ENCODE measurements at regions not wholly inside any gene's neighbourhood (a gene's known extent, or its start where the extent isn't known, plus 50 kb on each side); places are given as distances from the start of the nearest gene placed in this dataset.

- DNase-seq, result no peak
- TF ChIP-seq, protein P1, sequence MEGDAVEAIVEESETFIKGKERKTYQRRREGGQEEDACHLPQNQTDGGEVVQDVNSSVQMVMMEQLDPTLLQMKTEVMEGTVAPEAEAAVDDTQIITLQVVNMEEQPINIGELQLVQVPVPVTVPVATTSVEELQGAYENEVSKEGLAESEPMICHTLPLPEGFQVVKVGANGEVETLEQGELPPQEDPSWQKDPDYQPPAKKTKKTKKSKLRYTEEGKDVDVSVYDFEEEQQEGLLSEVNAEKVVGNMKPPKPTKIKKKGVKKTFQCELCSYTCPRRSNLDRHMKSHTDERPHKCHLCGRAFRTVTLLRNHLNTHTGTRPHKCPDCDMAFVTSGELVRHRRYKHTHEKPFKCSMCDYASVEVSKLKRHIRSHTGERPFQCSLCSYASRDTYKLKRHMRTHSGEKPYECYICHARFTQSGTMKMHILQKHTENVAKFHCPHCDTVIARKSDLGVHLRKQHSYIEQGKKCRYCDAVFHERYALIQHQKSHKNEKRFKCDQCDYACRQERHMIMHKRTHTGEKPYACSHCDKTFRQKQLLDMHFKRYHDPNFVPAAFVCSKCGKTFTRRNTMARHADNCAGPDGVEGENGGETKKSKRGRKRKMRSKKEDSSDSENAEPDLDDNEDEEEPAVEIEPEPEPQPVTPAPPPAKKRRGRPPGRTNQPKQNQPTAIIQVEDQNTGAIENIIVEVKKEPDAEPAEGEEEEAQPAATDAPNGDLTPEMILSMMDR (IDR thresholded peaks at IDR 0.05), result no peak
- Mint-ChIP-seq H3K4me1 (no peaks in the 10 kb centered on the region), H3K4me3 (no peak overlapping the region), H3K9me3 (peaks cover 60% of the 10 kb centered on the region), H3K27ac (no peak overlapping the region), H3K27me3 (ENCODE audit: low read depth, poor library complexity) (peaks cover 13% of the 10 kb centered on the region), H3K36me3 (ENCODE audit: low read depth) (peaks cover 12% of the 10 kb centered on the region)
Measured at GRCh38 chr10:75314570-75314969, 78.8 kb upstream of the COMTD1 start.

- Mint-ChIP-seq H3K27me3 (ENCODE audit: low read depth, poor library complexity) (peaks cover 8% of the 10 kb centered on the region), H3K4me1 (no peaks in the 10 kb centered on the region), H3K4me3 (no peak overlapping the region), H3K36me3 (ENCODE audit: low read depth) (peaks cover 21% of the 10 kb centered on the region), H3K27ac (no peak overlapping the region), H3K9me3 (peaks cover 69% of the 10 kb centered on the region)
- TF ChIP-seq, protein P1 (IDR thresholded peaks at IDR 0.05), result no peak
- DNase-seq, result no peak
Measured at GRCh38 chr10:75312440-75312839, 76.7 kb upstream of the COMTD1 start.

- H3K4me1 Mint-ChIP-seq, result no peaks in the 10 kb centered on the region
- no peak for DNase-seq
- peaks cover 54% of the 10 kb centered on the region for H3K36me3 Mint-ChIP-seq (ENCODE audit: low read depth)
- H3K9me3 Mint-ChIP-seq, result peaks cover 88% of the 10 kb centered on the region
- TF ChIP-seq, protein P1 (IDR thresholded peaks at IDR 0.05), result no peak
- no peak overlapping the region for H3K27ac Mint-ChIP-seq
- H3K27me3 Mint-ChIP-seq (ENCODE audit: low read depth, poor library complexity), result no peaks in the 10 kb centered on the region
- no peak overlapping the region for H3K4me3 Mint-ChIP-seq
Measured at GRCh38 chr10:75305675-75306074, 69.9 kb upstream of the COMTD1 start.

GRCh38 chr10:75304741-75305390, 69.1 kb upstream of the COMTD1 start:
- peaks cover 54% of the 10 kb centered on the region for H3K36me3 Mint-ChIP-seq (ENCODE audit: low read depth)
- DNase-seq, result no peak
- no peaks in the 10 kb centered on the region for H3K4me1 Mint-ChIP-seq
- H3K4me3 Mint-ChIP-seq, result no peak overlapping the region
- no peak overlapping the region for H3K27ac Mint-ChIP-seq
- H3K9me3 Mint-ChIP-seq, result peaks cover 90% of the 10 kb centered on the region
- TF ChIP-seq, protein P1 (IDR thresholded peaks at IDR 0.05), result no peak
- H3K27me3 Mint-ChIP-seq (ENCODE audit: low read depth, poor library complexity), result no peaks in the 10 kb centered on the region

DNA sequence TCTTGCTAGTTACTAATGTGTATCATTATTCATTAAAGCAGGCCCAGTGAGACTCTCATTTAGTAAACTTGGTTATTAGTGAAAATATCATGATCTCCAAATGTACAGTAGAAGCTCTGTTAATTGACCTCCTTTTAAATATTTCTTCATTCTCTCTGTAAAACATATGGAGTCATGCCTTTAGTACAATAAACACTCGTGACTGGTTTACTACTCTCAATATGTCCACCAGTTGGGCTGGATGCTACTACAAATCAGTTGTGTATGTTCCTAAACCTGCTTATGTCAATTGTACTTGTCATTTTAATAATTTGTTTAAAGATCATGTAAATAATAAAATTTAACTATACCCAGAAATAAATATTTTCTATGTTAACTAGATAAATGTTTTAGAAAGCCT, 68.6 kb upstream of the COMTD1 start:
- DNase-seq, result no peak
- Mint-ChIP-seq H3K9me3 (peaks cover 93% of the 10 kb centered on the region), H3K36me3 (ENCODE audit: low read depth) (peaks cover 54% of the 10 kb centered on the region), H3K4me3 (no peak overlapping the region), H3K27ac (no peak overlapping the region), H3K27me3 (ENCODE audit: low read depth, poor library complexity) (no peaks in the 10 kb centered on the region), H3K4me1 (no peaks in the 10 kb centered on the region)
- TF ChIP-seq, protein P1 (IDR thresholded peaks at IDR 0.05), result no peak

Data from nephron progenitor cell (in vitro differentiated cells).